ENCODE measurements at regions not wholly inside any gene's neighbourhood (a gene's known extent, or its start where the extent isn't known, plus 50 kb on each side); places are given as distances from the start of the nearest gene placed in this dataset.

- no peak for TF ChIP-seq CTCF (IDR thresholded peaks at IDR 0.05; ENCODE audit: borderline replicate concordance, extremely low read depth, insufficient read depth)
- Histone ChIP-seq H3K4me1 (ENCODE audit: control insufficient read depth in 2 of 3, insufficient read depth in 2 of 3, low read depth in 1 of 3, low read length in 3 of 3) (no peaks in the 10 kb centered on the region), H3K27ac (ENCODE audit: low read depth in 2 of 2, low read length in 2 of 2) (no peak overlapping the region), H3K9me3 (ENCODE audit: control insufficient read depth in 2 of 3, insufficient read depth in 1 of 3, low read length in 3 of 3) (no peaks in the 10 kb centered on the region), H3K36me3 (ENCODE audit: control insufficient read depth in 2 of 3, insufficient read depth in 3 of 3, low read length in 3 of 3) (no peaks in the 10 kb centered on the region), H3K27me3 (ENCODE audit: control insufficient read depth, insufficient read depth, low read length) (no peaks in the 10 kb centered on the region), H3K9ac (ENCODE audit: low read length in 3 of 3) (no peak overlapping the region), H3K4me3 (ENCODE audit: low read length in 3 of 3) (no peak overlapping the region)
- intact Hi-C loops (cut with DNase I), result no loop called here
- no peak for FAIRE-seq
- no peak for DNase-seq
Measured at GRCh38 chr13:77423296-77423695, 96.4 kb upstream of the MYCBP2 start.

GRCh38 chr13:77422724-77423123, 95.8 kb upstream of the MYCBP2 start:
- Histone ChIP-seq H3K4me1 (ENCODE audit: control insufficient read depth in 2 of 3, insufficient read depth in 2 of 3, low read depth in 1 of 3, low read length in 3 of 3) (no peaks in the 10 kb centered on the region), H3K36me3 (ENCODE audit: control insufficient read depth in 2 of 3, insufficient read depth in 3 of 3, low read length in 3 of 3) (no peaks in the 10 kb centered on the region), H3K27me3 (ENCODE audit: control insufficient read depth, insufficient read depth, low read length) (no peaks in the 10 kb centered on the region), H3K27ac (ENCODE audit: low read depth in 2 of 2, low read length in 2 of 2) (no peak overlapping the region), H3K9me3 (ENCODE audit: control insufficient read depth in 2 of 3, insufficient read depth in 1 of 3, low read length in 3 of 3) (no peaks in the 10 kb centered on the region), H3K9ac (ENCODE audit: low read length in 3 of 3) (no peak overlapping the region), H3K4me3 (ENCODE audit: low read length in 3 of 3) (no peak overlapping the region)
- no peak for DNase-seq
- no peak for TF ChIP-seq CTCF (IDR thresholded peaks at IDR 0.05; ENCODE audit: borderline replicate concordance, extremely low read depth, insufficient read depth)
- no peak for FAIRE-seq
- intact Hi-C loops (cut with DNase I), result no loop called here

- Histone ChIP-seq H3K4me3 (ENCODE audit: low read length in 3 of 3) (no peak overlapping the region), H3K9me3 (ENCODE audit: control insufficient read depth in 2 of 3, insufficient read depth in 1 of 3, low read length in 3 of 3) (no peaks in the 10 kb centered on the region), H3K27ac (ENCODE audit: low read depth in 2 of 2, low read length in 2 of 2) (no peak overlapping the region), H3K9ac (ENCODE audit: low read length in 3 of 3) (no peak overlapping the region), H3K27me3 (ENCODE audit: control insufficient read depth, insufficient read depth, low read length) (no peaks in the 10 kb centered on the region), H3K4me1 (ENCODE audit: control insufficient read depth in 2 of 3, insufficient read depth in 2 of 3, low read depth in 1 of 3, low read length in 3 of 3) (no peaks in the 10 kb centered on the region), H3K36me3 (ENCODE audit: control insufficient read depth in 2 of 3, insufficient read depth in 3 of 3, low read length in 3 of 3) (no peaks in the 10 kb centered on the region)
- intact Hi-C loops (cut with DNase I), result no loop called here
- TF ChIP-seq CTCF (IDR thresholded peaks at IDR 0.05; ENCODE audit: borderline replicate concordance, extremely low read depth, insufficient read depth), result no peak
- no peak for DNase-seq
- no peak for FAIRE-seq
Measured at GRCh38 chr13:77417897-77418296, 91.0 kb upstream of the MYCBP2 start.

- no peaks in the 10 kb centered on the region for H3K36me3 ChIP-seq (ENCODE audit: control insufficient read depth in 2 of 3, insufficient read depth in 3 of 3, low read length in 3 of 3)
- no peak overlapping the region for H3K27ac ChIP-seq (ENCODE audit: low read depth in 2 of 2, low read length in 2 of 2)
- no peaks in the 10 kb centered on the region for H3K4me1 ChIP-seq (ENCODE audit: control insufficient read depth in 2 of 3, insufficient read depth in 2 of 3, low read depth in 1 of 3, low read length in 3 of 3)
- H3K4me3 ChIP-seq (ENCODE audit: low read length in 3 of 3), result no peak overlapping the region
- H3K27me3 ChIP-seq (ENCODE audit: control insufficient read depth, insufficient read depth, low read length), result no peaks in the 10 kb centered on the region
- no peaks in the 10 kb centered on the region for H3K9me3 ChIP-seq (ENCODE audit: control insufficient read depth in 2 of 3, insufficient read depth in 1 of 3, low read length in 3 of 3)
- DNase-seq (no peak), FAIRE-seq (no peak)
- intact Hi-C loops (cut with DNase I), result no loop called here
- TF ChIP-seq CTCF (IDR thresholded peaks at IDR 0.05; ENCODE audit: borderline replicate concordance, extremely low read depth, insufficient read depth), result no peak
- no peak overlapping the region for H3K9ac ChIP-seq (ENCODE audit: low read length in 3 of 3)
Measured at GRCh38 chr13:77416666-77417212, 89.8 kb upstream of the MYCBP2 start.

Measured in kidney (tissue), 13 donors.